Gastroesophageal sphincter (tissue), 3 donors: ENCODE measurements at regions not wholly inside any gene's neighbourhood (a gene's known extent, or its start where the extent isn't known, plus 50 kb on each side); places are given as distances from the start of the nearest gene placed in this dataset.

ENCODE experiments used
- EP300 ChIP-seq: sonication (generic); formaldehyde crosslinking; IDR thresholded peaks from one replicate; pipeline ENCODE4 v1.6.1; 2017; ENCODE audit warnings: antibody characterized with exemption, mild to moderate bottlenecking
- POLR2A ChIP-seq, 2 donors: fragments of 450-650 bp; IDR thresholded peaks; one replicate each; pipeline ENCODE4 v1.6.1; 2017; ENCODE audit warnings: antibody characterized with exemption in 2 of 2, mild to moderate bottlenecking in 2 of 2, moderate library complexity in 1 of 2
- POLR2AphosphoS5 ChIP-seq: sonication (generic); formaldehyde crosslinking; IDR thresholded peaks from one replicate; pipeline ENCODE4 v1.6.1; 2017; ENCODE audit warnings: antibody characterized with exemption
- TF ChIP-seq, protein P1 (sequence below), 4 experiments: fragments of 200-600 bp in 2 of 4; fragments of 450-650 bp in 2 of 4; sonication (generic) in 1 of 4; IDR thresholded peaks; one replicate each; pipeline ENCODE4 v1.5.1; 2017 to 2019; ENCODE audit warnings: antibody characterized with exemption in 4 of 4, mild to moderate bottlenecking in 2 of 4, moderate library complexity in 2 of 4

- TF ChIP-seq, protein P1, sequence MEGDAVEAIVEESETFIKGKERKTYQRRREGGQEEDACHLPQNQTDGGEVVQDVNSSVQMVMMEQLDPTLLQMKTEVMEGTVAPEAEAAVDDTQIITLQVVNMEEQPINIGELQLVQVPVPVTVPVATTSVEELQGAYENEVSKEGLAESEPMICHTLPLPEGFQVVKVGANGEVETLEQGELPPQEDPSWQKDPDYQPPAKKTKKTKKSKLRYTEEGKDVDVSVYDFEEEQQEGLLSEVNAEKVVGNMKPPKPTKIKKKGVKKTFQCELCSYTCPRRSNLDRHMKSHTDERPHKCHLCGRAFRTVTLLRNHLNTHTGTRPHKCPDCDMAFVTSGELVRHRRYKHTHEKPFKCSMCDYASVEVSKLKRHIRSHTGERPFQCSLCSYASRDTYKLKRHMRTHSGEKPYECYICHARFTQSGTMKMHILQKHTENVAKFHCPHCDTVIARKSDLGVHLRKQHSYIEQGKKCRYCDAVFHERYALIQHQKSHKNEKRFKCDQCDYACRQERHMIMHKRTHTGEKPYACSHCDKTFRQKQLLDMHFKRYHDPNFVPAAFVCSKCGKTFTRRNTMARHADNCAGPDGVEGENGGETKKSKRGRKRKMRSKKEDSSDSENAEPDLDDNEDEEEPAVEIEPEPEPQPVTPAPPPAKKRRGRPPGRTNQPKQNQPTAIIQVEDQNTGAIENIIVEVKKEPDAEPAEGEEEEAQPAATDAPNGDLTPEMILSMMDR (IDR thresholded peaks at IDR 0.05): no peak
- TF ChIP-seq EP300 (no peak), POLR2A (IDR thresholded peaks at IDR 0.05) (no peak), POLR2AphosphoS5 (no peak)
Measured at GRCh38 chr10:62740885-62741745, 63.4 kb upstream of the ADO start.
